ELR (cell line): ENCODE measurements at regions not wholly inside any gene's neighbourhood (a gene's known extent, or its start where the extent isn't known, plus 50 kb on each side); places are given as distances from the start of the nearest gene placed in this dataset.
A peak's percentile ranks its signal among the peaks of the same experiment; 100 is the strongest.
"Not testable (repeated sequence)": the region's sequence is repeated elsewhere in the genome, so short reads cannot be mapped to it uniquely, and the experiment has no call there.

Source experiments
- DNase-seq: peaks from one replicate; pipeline ENCODE4 v3.0.0-alpha.2; 2015; ENCODE audit warnings: low read depth

DNA sequence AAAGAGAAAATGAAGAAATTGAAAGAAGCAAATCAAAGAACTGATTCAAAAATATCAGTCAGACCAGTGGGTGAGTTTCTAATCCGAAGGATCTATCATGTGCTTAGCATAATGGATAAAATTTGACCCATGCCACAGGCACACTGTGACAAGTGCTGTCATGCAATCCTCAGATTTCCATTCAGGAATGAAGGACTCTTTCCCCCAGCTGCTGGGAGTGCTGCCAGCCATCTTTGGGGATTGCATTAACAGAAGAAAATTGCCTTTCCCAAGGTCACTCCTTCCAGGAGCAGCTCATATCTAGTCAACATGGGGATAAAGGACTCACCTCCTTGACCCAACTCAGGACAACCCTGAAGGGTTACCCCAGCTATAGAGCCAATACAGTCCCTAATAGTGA lies 316.7 kb upstream of the TBX18 start:
- no peak for DNase-seq

DNA sequence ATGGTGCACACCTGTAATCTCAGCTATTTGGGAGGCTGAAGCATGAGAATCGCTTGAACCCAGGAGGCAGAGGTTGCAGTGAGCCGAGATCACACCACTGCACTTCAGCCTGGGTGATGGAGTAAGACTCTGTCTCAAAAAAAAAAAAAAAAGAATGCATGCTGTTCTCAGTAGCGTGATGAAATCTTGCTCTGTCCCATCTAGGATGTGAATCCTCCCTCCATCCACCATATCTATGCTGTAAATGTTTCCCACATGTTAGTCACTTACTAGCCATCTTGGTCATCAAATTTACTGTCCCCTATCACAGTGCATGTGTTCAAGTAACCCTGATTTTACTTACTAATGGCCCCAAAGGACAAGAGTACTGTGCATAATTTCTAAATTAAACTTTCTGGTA lies 315.4 kb upstream of the TBX18 start:
- no peak for DNase-seq

DNA sequence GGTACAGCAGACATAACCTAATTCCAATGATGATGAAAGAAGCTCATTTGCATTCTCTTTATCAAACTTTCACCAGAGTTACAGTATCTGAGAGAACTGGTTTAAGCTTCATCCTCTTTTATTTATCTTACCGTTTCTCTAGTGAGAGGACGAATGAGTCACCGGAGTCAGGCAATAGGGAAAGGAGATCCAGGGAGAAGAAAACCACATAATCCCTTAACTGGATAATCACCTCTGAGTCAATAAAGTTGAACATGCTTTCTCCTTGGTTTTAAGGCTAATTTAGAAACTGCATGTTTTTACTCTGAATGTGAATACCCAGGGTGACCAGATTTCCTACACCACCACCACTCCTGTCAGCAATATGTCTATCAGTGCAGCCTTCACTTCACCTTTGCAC lies 313.7 kb upstream of the TBX18 start:
- DNase-seq, result peak; percentile 90

DNA sequence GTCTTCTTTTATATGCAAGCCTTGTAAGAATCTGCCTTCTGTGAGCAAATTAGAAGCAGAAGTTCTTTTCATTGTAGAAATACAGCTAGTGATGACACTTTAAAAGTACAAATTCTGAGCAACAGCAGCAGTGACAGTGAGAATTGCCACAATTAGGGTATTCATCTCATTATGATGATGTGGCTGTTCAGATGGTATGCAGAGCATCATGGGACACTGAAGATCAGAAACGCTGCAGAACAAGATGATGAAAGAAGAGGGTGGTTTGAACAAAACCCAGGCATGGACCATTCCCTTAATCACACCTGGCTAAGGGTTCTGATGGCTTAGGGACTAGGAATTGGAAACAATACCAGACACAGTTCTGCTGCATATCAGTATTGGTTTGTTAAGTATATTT lies 312.7 kb upstream of the TBX18 start:
- DNase-seq, result no peak

DNA sequence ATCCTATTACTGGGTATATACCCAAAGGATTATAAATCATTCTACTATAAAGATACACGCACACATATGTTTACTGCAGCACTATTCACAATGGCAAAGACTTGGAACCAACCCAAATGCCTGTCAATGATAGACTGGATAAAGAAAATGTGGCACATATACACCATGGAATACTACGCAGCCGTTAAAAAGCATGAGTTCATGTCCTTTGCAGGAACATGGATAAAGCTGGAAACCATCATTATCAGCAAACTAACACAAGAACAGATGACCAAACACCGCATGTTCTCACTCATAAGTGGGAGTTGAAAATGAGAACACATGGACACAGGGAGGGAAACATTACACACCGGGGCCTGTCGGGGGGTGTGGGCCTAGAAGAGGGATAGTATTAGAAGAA lies 307.4 kb upstream of the TBX18 start:
- DNase-seq, result not testable (repeated sequence)

DNA sequence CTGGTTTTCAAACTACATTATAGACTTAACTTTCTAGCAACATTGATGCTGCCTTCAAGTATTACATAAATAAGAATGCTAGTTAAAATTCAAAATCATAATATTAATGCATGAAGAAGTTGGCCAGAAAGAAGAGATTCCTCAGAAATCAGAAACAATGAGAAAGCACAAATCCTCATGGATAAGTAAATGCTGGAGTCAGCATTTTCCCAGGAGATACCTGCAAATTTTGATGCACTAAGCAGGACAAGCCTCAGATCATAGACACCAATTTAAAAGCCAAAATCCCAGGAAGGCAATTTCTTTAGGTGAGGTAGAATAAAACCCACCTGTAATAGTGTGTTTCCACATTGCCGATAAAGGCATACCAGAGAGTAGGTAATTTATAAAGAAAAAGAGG lies 305.2 kb upstream of the TBX18 start:
- DNase-seq, result no peak

DNA sequence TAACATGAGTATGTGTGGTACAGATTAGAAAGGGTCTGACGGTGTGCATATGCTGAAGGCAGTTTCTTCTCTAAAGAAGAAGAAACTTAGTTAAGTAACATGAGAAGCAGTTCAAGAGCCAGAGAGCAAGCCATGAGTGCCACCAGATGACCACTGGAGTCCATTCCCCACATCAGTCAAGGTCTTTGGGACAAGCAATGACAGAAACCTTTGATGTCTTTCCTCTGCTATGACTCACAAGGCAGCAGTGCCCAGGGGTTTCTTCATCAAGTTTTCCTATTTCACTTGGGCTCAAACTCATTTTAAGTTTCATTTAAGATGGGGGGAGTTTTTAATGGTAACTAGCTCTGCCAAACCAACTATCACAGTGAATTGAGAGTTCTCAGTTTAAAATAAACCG lies 303.8 kb upstream of the TBX18 start:
- DNase-seq, result no peak

DNA sequence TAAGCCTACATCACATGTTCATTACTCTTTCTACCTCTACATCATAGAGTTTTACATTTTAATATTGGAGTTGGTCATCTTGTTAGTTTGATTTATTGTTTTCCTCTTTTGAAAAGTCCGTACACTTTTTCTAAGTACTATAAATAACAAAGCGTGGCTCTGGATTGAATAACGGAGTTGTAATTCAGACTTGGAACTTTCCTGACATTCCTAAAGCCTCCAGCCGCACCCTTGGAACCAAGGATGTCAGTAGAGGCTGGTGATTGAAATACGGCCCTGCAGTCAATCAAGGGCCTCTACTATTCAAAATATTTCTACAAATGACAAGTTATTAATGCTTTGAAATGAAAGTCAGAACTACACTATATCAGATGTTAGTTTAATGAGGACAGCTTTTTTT lies 301.9 kb upstream of the TBX18 start:
- DNase-seq, result no peak

DNA sequence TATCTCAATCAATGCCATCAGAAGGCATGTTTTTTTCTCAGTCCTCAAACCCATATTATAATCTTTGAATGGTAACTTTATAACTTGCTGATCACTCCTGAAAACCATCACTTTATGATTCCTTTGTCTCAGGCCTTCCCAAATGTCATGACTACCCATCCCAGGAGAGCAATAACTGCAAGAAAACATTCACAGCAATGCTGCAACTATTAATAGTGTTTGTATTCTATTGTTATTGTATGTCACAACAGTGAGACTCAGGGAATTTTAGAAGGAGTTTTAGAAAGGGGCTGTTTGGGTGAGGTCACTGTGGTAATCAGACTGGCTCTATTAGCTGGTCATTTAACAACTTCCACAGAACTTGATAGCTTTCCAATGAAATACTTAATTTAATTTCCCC lies 301.4 kb upstream of the TBX18 start:
- DNase-seq, result no peak

DNA sequence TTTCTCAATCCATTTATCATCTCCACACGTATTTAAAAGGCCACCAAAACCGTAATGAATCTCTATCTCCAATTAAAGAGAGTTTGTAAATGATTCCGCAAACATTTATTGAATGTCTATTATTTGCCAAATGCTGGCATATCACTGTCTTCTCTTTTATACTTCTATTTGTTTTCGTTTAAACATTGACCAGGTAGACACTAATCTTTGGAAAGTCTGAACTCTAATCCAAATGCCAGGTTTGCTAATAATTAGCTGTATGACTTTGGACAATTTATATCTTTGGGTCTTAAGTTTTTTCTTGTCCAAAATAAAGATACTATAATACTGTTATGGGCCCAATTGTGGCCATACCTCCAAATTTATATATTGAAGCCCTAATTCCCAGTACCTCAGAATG lies 299.2 kb upstream of the TBX18 start:
- no peak for DNase-seq

DNA sequence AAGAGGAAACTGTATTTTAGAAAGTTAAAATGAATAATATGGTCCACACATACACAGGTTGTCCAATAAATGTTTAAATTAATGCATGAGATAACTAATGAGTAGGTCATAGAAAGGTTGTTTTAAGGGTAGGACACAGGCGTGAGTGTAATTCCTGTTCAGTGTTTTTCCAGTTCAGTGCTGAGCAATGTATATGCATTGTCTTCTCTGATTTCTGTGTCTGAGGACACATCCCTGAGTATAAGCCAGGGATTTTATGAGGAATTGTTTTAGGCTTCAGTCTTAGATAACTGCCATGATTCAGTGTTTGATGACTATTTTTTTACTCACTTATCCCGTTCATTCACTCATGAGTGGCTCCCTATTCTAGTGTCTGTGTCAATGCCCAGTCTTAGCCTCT lies 298.5 kb upstream of the TBX18 start:
- no peak for DNase-seq

DNA sequence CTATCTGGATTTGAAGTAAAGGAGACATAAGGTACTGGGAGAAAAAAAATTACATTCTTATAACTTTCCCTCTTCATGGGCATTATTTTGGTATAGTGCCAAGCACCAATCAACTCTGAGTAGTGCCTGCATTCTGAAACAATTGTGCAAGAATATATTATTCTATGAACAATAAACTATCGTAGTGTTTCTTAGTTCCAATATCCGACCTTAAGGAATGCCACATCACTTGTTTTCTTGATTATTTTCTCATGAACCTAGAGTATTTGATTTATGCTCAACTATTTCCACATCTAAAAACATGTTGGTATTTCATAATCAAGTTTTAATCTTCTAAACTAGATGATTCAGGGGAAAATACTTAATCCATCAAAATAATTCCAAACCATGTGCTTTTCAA lies 294.4 kb upstream of the TBX18 start:
- DNase-seq, result no peak

DNA sequence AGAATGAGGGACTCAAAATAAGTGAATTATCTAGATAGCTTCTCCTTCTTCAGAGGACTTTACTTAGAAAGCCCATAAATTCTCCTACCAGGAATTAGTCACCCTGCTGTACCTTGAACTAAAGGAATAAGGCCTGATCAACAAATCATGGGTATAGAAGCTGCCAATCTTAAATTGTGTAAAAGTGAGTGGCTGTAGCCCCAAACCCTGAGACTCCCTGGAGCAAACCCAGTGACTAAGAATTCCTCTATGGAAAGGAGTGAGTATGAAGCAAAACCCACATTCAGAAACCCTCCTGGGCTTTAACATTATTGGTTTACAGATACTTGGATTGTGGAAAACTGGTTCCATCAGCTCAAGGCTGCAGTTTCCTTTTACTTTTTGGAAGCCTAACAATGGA lies 285.8 kb upstream of the TBX18 start:
- no peak for DNase-seq

DNA sequence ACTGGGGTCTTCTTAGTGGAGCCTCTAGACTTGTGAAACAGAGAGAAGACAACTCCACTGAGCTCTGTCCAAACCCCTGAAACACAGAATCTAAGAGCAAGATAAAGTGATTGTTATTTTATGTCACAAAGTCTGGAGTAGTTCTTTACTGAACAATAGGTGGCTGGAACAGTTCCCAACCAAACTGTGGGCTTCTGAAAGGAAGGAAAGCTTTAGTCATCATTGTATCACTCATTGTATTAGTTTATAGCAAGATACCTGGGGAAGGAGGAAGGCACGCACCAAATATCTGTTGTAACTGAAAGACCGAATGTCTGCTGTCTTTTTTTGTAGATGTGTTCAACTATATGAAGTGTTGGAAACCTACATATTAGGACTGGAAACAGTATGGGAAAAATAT lies 284.9 kb upstream of the TBX18 start:
- DNase-seq, result no peak

DNA sequence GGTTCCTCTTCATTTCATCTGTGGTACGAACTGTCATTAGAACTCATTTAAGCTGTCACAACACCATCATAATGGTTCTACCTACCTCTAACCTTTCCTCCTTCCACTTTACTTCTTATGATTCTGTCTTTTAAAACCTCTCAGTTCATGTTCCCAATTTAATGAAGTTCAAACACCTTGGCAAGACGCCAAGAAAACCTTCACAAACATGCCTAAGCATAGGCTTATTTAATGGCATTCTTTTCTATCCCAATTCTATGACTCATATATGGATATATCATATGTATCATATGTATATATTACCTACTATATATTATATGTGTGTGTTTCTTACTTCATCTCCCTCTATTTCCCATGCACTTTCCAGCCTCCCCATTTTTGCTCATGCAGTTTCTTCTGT lies 283.4 kb upstream of the TBX18 start:
- DNase-seq, result peak; percentile 6

DNA sequence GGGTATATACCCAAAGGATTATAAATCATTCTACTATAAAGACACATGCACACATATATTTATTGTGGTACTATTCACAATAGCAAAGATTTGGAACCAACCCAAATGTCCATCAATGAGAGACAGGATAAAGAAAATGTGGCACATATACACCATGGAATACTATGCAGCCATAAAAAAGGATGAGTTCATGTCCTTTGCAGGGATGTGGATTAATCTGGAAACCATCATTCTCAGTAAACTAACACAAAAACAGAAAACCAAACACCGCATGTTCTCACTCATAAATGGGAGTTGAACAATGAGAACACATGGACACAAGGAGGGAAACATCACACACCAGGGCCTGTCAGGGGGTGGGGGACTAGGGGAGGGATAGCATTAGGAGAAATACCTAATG lies 281.4 kb upstream of the TBX18 start:
- not testable (repeated sequence) for DNase-seq

DNA sequence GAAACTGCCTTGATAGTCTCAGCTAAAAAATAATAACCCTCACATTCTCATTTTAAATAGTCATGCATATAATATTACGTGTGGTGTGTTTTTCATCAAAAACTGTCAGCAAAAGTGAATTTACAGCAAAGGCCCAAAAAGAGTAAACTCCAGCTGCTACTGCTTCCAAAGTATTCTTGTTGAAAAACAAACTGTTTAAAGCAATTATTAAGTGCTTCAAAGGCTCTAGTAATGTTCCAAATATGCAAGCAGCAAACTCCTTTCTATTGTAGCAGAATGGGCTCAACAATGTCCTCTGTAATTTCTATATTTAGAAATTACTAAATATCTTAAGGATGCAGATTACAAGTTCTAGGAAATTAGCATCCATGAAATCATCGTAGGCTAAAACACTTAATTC lies 280.0 kb upstream of the TBX18 start:
- no peak for DNase-seq

DNA sequence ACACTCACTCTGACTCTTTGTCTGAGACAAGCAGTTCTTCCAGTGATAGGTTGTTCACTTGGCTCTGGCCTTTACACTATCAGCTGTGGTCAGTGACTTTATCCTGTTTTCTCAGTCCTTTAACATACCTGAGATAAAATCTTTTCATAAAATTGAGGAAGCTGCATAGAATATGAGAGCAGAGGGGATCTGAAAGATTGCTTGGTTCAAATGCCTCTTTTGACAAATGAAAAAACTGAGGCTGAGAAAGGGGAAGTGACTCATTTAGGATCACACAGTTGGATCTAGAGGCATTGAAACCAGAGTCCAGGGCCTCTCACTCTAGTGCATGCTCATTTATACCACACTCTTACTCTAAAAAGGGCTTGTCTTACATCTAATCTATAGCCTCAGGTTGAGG lies 277.0 kb upstream of the TBX18 start:
- peak; percentile 3 for DNase-seq

DNA sequence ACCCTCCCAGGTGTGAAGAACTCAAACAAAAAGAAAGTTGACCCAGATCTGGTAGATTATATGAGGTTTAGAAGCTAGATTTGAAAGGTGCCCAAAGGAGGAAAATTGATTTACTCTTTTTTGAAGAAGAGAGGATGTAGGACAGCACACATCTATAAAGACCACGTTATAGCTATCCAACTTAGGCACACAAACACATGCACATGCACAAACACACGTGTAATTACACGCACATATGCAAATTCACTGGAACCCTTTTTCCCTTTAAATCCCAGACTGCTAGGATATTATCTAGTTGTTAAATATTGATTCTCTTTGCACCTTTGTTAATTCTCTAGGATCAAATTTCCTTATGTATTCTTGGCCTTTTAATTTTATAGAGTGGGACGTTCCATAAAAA lies 272.8 kb upstream of the TBX18 start:
- DNase-seq, result no peak

DNA sequence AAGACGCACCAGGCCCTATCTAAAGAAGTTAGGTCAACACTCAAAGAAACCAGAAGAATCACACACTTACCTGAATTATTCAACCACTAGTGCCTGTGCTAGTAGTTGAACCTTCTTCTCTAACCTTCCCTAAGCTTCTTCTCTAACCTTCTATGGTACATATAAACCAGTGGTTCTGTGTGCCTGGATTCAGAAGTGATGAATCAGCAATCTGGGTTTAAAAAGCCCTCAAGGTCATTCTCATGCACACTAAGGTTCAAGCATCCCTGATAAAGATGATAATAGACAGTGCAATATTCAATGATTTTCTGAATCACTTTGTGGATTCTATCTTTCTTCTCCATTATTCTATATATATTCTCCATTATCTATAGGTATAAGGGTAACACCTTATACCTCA lies 271.4 kb upstream of the TBX18 start:
- no peak for DNase-seq

DNA sequence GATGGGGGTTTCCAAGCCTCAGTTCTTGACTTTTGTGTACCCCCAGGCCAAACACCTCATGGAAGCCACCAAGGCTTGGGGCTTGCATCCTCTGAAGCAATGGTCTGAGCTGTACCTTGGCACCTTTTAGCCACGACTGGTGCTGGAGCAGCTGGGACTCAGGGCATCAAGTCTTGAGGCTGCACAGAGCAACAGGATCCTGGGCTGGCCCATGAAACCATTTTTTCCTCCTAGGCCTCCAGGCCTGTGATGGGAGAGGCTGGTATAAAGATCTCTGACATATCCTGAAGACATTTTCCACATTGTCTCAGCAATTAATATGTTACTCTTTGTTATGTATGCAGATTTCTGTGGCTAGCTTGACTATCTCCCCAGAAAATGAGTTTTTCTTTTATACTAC lies 269.1 kb upstream of the TBX18 start:
- DNase-seq, result no peak

DNA sequence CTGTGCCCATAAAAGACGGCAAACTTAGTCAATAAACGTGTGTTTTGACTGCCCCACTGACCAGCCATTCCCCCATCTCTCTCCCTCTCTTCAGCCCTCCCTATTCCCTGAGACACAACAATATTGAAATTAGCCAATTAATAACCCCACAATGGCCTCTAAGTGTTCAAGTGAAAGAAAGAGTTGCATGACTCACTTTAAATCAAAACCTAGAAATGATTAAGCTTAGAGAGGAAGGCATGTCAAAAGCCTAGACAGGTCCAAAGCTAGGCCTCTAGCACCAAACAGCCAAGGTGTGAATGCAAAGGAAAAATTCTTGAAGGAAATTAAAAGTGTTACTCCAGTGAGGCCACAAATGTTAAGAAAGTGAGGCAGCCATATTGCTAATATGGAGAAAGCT lies 261.6 kb upstream of the TBX18 start:
- DNase-seq, result no peak

DNA sequence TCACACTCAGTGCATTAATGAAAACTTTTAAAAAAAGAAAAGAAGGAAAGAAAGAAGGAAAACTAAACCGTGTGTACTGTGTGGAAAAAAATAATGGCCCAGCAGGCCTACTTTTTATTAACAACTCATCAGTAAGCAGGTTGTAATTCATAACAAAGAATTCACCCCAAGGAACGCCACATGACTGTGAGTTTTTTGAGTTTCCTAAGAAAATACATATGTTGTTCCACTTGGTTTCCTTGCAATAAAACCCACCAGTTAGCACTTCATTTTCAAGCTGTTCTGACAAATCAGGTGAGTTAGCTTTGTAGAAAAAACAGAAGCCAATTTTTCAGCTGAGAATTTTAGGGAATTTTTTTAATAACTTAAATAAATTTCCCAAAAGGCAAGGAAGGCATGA lies 259.3 kb upstream of the TBX18 start:
- no peak for DNase-seq

DNA sequence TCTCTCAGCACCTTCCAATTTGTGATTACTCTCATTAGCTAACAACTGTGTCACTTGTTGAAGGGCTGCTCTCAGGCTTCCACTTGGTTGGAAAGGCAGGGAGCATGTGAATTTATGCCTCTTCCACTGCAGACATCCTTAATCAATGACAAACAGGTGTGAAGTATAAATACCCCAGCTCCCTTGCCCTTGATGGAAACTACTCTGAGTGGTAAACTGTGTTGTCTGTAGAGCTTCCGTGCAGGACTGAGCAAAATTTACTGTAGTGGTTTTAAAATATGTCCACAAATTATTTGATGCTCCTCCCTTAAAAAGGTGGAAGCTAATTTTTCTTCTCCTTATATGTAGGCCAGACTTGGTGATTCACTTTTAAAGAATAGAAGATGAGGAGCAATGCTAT lies 253.0 kb upstream of the TBX18 start:
- DNase-seq, result no peak

DNA sequence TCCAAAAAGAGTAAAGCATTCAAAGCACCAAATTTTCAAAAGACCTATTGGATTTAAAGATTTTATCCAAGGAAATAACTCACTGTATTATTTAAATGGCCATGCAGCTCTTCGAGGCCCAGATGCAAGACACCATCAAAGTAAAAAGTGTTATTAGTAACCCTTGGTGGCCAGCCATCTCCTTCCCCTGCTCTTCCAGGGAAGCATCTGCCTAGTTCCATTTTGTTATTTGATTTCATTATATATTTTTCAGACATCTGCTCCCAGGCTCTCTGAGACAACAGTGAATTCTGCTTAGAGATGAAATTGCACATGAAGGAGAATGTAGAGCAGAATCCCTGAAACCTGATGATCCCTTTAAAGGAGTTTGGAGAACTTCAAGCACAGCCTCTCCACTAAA lies 252.3 kb upstream of the TBX18 start:
- DNase-seq, result no peak
